ENCODE measurements at regions not wholly inside any gene's neighbourhood (a gene's known extent, or its start where the extent isn't known, plus 50 kb on each side); places are given as distances from the start of the nearest gene placed in this dataset.

GRCh38 chr2:599601-600000, 77.6 kb downstream of the TMEM18 start:
- TF ChIP-seq EZH2 (IDR thresholded peaks at IDR 0.05; ENCODE audit: insufficient read depth, low read length) = no peak
- no peak for TF ChIP-seq CTCF (IDR thresholded peaks at IDR 0.05; ENCODE audit: insufficient read depth, low read depth, low read length)

Measured in astrocyte (in vitro differentiated cells and primary cell).